Spleen (tissue), 7 donors: ENCODE measurements at regions not wholly inside any gene's neighbourhood (a gene's known extent, or its start where the extent isn't known, plus 50 kb on each side); places are given as distances from the start of the nearest gene placed in this dataset.

ENCODE experiments used
- POLR2A ChIP-seq, 3 donors: fragments of 450-650 bp; IDR thresholded peaks; one replicate each; pipeline ENCODE4 v1.5.1; 2017; ENCODE audit warnings: antibody characterized with exemption in 3 of 3, mild to moderate bottlenecking in 1 of 3
- POLR2AphosphoS5 ChIP-seq, 3 donors: sonication (generic); formaldehyde crosslinking; IDR thresholded peaks; one replicate each; pipeline ENCODE4 v1.5.1; 2017; ENCODE audit warnings: antibody characterized with exemption in 3 of 3
- TF ChIP-seq, protein P1 (sequence below), 11 experiments: fragments of 200-600 bp in 7 of 11; fragments of 450-650 bp in 4 of 11; sonication (generic) in 4 of 11; IDR thresholded peaks in 8 of 11; conservative IDR thresholded peaks in 3 of 11; 1 replicate in 7 of 11; 2 replicates in 4 of 11; pipeline versions ENCODE4 v1.4.0 to v1.8.0; 2016 to 2021; ENCODE audit warnings: antibody characterized with exemption in 11 of 11, inconsistent platforms in 4 of 11, mild to moderate bottlenecking in 1 of 11
- donor health status: DM: no; HTN: no; CAD: no; lungs with moderate emphysema.
- donor health status: DM: no; HTN: no; CAD: no.
- donor health status: DM: no; HTN: no; CAD: no.

- TF ChIP-seq POLR2AphosphoS5 (IDR thresholded peaks at IDR 0.05) (no peak), POLR2A (IDR thresholded peaks at IDR 0.05) (no peak)
- TF ChIP-seq, protein P1, sequence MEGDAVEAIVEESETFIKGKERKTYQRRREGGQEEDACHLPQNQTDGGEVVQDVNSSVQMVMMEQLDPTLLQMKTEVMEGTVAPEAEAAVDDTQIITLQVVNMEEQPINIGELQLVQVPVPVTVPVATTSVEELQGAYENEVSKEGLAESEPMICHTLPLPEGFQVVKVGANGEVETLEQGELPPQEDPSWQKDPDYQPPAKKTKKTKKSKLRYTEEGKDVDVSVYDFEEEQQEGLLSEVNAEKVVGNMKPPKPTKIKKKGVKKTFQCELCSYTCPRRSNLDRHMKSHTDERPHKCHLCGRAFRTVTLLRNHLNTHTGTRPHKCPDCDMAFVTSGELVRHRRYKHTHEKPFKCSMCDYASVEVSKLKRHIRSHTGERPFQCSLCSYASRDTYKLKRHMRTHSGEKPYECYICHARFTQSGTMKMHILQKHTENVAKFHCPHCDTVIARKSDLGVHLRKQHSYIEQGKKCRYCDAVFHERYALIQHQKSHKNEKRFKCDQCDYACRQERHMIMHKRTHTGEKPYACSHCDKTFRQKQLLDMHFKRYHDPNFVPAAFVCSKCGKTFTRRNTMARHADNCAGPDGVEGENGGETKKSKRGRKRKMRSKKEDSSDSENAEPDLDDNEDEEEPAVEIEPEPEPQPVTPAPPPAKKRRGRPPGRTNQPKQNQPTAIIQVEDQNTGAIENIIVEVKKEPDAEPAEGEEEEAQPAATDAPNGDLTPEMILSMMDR (IDR thresholded peaks at IDR 0.05 in 8 of 11, conservative IDR thresholded peaks at IDR 0.05 in 3 of 11), result no peak
Observed at GRCh38 chr4:24229978-24230377, 340.1 kb upstream of the PPARGC1A start.
